Endodermal cell (in vitro differentiated cells): ENCODE measurements at regions not wholly inside any gene's neighbourhood (a gene's known extent, or its start where the extent isn't known, plus 50 kb on each side); places are given as distances from the start of the nearest gene placed in this dataset.

ENCODE experiments used
- DNase-seq: peaks from one replicate; pipeline ENCODE4 v3.0.0-alpha.2; 2017
- H3K27ac ChIP-seq: 2 replicates; pipeline ENCODE4 v1.5.1; 2013; ENCODE audit warnings: mild to moderate bottlenecking, low read depth, low read length, moderate library complexity
- H3K27me3 ChIP-seq: 2 replicates; pipeline ENCODE4 v1.6.1; 2013; ENCODE audit warnings: mild to moderate bottlenecking, low read length, moderate library complexity; ENCODE audit not compliant: insufficient read depth, control insufficient read depth, poor library complexity, severe bottlenecking
- H3K36me3 ChIP-seq: 2 replicates; pipeline ENCODE4 v1.7.0; 2013; ENCODE audit warnings: mild to moderate bottlenecking, low read length, moderate library complexity; ENCODE audit not compliant: control insufficient read depth, insufficient read depth
- H3K4me1 ChIP-seq: one replicate; pipeline ENCODE4 v1.7.0; 2013; ENCODE audit warnings: low read length; ENCODE audit not compliant: control insufficient read depth, insufficient read depth
- H3K4me3 ChIP-seq: 2 replicates; pipeline ENCODE4 v1.5.1; 2013; ENCODE audit warnings: mild to moderate bottlenecking, low read length, moderate library complexity
- H3K9ac ChIP-seq: 2 replicates; pipeline ENCODE4 v1.6.1; 2013; ENCODE audit warnings: mild to moderate bottlenecking, low read length, moderate library complexity; ENCODE audit not compliant: poor library complexity, severe bottlenecking; ENCODE audit errors: extremely low read depth
- H3K9me3 ChIP-seq: 2 replicates; pipeline ENCODE4 v1.6.1; 2013; ENCODE audit warnings: mild to moderate bottlenecking, low read length, moderate library complexity; ENCODE audit not compliant: control insufficient read depth
- H3K27ac Mint-ChIP-seq: 2 replicates; pipeline ENCODE4 v1.8.0; 2020; ENCODE audit warnings: mixed read lengths
- H3K27me3 Mint-ChIP-seq: 2 replicates; pipeline ENCODE4 v1.8.0; 2021; ENCODE audit warnings: mild to moderate bottlenecking, mixed read lengths; ENCODE audit not compliant: insufficient read depth
- H3K36me3 Mint-ChIP-seq: 2 replicates; pipeline ENCODE4 v1.8.0; 2020; ENCODE audit warnings: low read depth, mixed read lengths
- H3K4me1 Mint-ChIP-seq: 2 replicates; pipeline ENCODE4 v1.8.0; 2020; ENCODE audit warnings: mixed read lengths
- H3K4me3 Mint-ChIP-seq: 2 replicates; pipeline ENCODE4 v1.8.0; 2020; ENCODE audit warnings: mild to moderate bottlenecking, moderate library complexity, mixed read lengths
- H3K9me3 Mint-ChIP-seq: 2 replicates; pipeline ENCODE4 v1.8.0; 2020; ENCODE audit warnings: mild to moderate bottlenecking, mixed read lengths
- WGBS, 2 experiments: methylation state at CpG; one replicate each; pipeline versions ENCODE4 v1.1.5 to v1.1.7; 2013; ENCODE audit warnings: missing lambda C conversion rate in 2 of 2, mixed read lengths in 1 of 2; ENCODE audit not compliant: insufficient coverage in 1 of 2, insufficient read length in 1 of 2; 5-methylcytosine and 5-hydroxymethylcytosine counted together
- TF ChIP-seq, protein P1 (sequence below): fragments of 200-600 bp; sonication (generic); conservative IDR thresholded peaks from 2 replicates; pipeline ENCODE4 v1.5.0; 2021; ENCODE audit warnings: antibody characterized with exemption, mild to moderate bottlenecking

DNA sequence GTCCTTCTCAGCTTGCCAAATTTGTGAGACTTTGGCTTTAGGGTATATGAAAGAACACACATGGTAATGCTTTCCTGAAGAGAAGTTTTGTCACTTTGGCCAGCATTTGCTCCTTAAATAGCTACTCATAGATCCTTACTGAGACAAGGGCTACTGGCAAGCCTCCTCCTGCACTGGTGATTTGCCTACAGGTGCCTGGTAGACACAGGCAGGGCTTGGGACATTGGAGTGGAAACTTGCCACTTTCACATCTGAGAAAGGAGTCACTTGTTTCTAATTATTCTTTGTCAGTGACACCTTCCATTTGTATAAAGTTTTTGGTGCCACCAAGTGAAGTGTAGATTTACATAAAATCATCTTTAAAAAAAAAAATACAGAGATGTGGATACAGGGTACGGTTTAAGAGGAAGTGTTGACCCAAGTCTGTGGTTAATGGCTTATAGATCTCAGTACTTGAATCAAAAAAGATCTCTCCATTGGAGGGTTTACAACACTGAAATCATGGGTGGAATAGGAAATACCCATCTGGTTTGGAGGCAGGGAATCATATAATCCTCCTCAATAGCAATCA, 132.8 kb upstream of the GADL1 start:
- Histone ChIP-seq H3K9ac (no peak overlapping the region), H3K9me3 (peaks cover 28% of the 10 kb centered on the region), H3K27me3 (no peaks in the 10 kb centered on the region), H3K4me1 (no peaks in the 10 kb centered on the region), H3K4me3 (no peak overlapping the region), H3K36me3 (no peaks in the 10 kb centered on the region), H3K27ac (no peak overlapping the region)
- WGBS, 2 experiments: 75 to 100% methylated on average over 1 of the region's 1 CpG
- Mint-ChIP-seq H3K36me3 (peaks cover 6% of the 10 kb centered on the region), H3K9me3 (peaks cover 23% of the 10 kb centered on the region), H3K27me3 (no peaks in the 10 kb centered on the region), H3K4me1 (peaks cover 4% of the 10 kb centered on the region), H3K27ac (no peak overlapping the region), H3K4me3 (no peak overlapping the region)
- TF ChIP-seq, protein P1, sequence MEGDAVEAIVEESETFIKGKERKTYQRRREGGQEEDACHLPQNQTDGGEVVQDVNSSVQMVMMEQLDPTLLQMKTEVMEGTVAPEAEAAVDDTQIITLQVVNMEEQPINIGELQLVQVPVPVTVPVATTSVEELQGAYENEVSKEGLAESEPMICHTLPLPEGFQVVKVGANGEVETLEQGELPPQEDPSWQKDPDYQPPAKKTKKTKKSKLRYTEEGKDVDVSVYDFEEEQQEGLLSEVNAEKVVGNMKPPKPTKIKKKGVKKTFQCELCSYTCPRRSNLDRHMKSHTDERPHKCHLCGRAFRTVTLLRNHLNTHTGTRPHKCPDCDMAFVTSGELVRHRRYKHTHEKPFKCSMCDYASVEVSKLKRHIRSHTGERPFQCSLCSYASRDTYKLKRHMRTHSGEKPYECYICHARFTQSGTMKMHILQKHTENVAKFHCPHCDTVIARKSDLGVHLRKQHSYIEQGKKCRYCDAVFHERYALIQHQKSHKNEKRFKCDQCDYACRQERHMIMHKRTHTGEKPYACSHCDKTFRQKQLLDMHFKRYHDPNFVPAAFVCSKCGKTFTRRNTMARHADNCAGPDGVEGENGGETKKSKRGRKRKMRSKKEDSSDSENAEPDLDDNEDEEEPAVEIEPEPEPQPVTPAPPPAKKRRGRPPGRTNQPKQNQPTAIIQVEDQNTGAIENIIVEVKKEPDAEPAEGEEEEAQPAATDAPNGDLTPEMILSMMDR: no peak
- DNase-seq: no peak

DNA sequence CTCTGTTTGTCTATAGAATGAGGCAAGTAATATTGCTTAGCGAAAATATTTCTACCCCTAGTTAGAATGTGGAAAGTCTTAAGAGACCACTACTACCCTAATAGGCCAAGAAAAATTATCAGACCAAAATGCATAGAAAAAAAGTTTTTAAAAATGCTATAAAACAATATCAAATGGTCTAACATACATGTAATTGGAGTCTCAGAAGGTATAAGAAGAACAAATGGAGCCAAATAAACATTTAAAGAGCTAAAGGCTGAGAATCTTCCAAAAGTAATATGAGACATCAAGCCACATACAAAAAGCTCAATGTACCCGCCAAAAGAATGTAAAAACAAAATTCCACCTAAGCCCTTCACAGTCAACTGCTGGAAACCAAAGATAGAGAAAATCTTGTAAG, 133.5 kb upstream of the GADL1 start:
- Histone ChIP-seq H3K27ac (no peak overlapping the region), H3K9me3 (peaks cover 28% of the 10 kb centered on the region), H3K27me3 (no peaks in the 10 kb centered on the region), H3K4me1 (no peaks in the 10 kb centered on the region), H3K36me3 (no peaks in the 10 kb centered on the region), H3K4me3 (peak overlapping the region; percentile 18), H3K9ac (no peak overlapping the region)
- Mint-ChIP-seq H3K27me3 (no peaks in the 10 kb centered on the region), H3K4me1 (peaks cover 4% of the 10 kb centered on the region), H3K9me3 (peaks cover 23% of the 10 kb centered on the region), H3K27ac (no peak overlapping the region), H3K36me3 (peaks cover 6% of the 10 kb centered on the region), H3K4me3 (no peak overlapping the region)
- TF ChIP-seq, protein P1: no peak
- DNase-seq: no peak
- WGBS, 2 experiments: 91% methylated on average over 1 of the region's 2 CpGs; no CpG with 5 or more reads in 1 of the 2 experiments

DNA sequence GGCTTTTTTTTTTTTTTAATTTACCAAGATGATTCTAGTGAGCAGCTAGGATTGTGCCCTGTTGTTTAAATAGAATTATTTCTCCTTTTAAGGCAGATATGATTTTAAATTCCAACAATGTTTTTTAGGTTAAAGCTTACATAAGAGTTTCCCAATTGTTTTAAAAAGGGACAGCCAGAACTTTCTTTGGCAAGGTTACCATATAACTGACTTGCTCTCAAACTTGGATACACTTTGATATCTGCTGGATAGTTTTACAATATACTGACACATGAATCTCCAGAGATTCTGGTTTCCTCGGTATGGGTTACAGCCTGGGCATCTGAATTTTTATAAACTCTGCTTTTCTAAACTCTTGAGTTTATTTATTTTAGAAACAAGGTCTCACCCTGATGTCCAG, 134.3 kb upstream of the GADL1 start:
- Mint-ChIP-seq H3K36me3 (peaks cover 6% of the 10 kb centered on the region), H3K27me3 (no peaks in the 10 kb centered on the region), H3K9me3 (peaks cover 23% of the 10 kb centered on the region), H3K27ac (no peak overlapping the region), H3K4me3 (no peak overlapping the region), H3K4me1 (peaks cover 4% of the 10 kb centered on the region)
- no peaks in the 10 kb centered on the region for H3K27me3 ChIP-seq
- peak overlapping the region; percentile 18 for H3K4me3 ChIP-seq
- no peak overlapping the region for H3K9ac ChIP-seq
- H3K36me3 ChIP-seq: no peaks in the 10 kb centered on the region
- 90 to 100% methylated on average over 1 of the region's 1 CpG for WGBS, 2 experiments
- no peak overlapping the region for H3K27ac ChIP-seq
- no peak for DNase-seq
- peaks cover 28% of the 10 kb centered on the region for H3K9me3 ChIP-seq
- H3K4me1 ChIP-seq: no peaks in the 10 kb centered on the region
- TF ChIP-seq, protein P1: no peak
